ENCODE measurements at regions not wholly inside any gene's neighbourhood (a gene's known extent, or its start where the extent isn't known, plus 50 kb on each side); places are given as distances from the start of the nearest gene placed in this dataset.

GRCh38 chr3:182730675-182731042 lies 62.6 kb upstream of the ATP11B start:
- DNase-seq (ENCODE audit: low spot score) (no peak), ATAC-seq (ENCODE audit: insufficient number of reproducible peaks, low FRiP score, low read depth) (no peak)
- H3K27ac ChIP-seq = no peak overlapping the region
- H3K4me3 ChIP-seq = no peak overlapping the region
- peaks cover 0 to 4% of the 10 kb centered on the region in 2 donors for H3K4me1 ChIP-seq (ENCODE audit: control insufficient read depth in 1 of 2, low read depth in 2 of 2)
- H3K9me3 ChIP-seq = no peaks in the 10 kb centered on the region
- TF ChIP-seq CTCF (IDR thresholded peaks at IDR 0.05) = no peak
- no peaks in the 10 kb centered on the region for H3K36me3 ChIP-seq
- H3K27me3 ChIP-seq (replicated peaks; ENCODE audit: insufficient read depth) = no peaks in the 10 kb centered on the region

GRCh38 chr3:182731764-182732163 lies 61.5 kb upstream of the ATP11B start:
- Histone ChIP-seq H3K9me3 (no peaks in the 10 kb centered on the region), H3K27me3 (replicated peaks; ENCODE audit: insufficient read depth) (no peaks in the 10 kb centered on the region), H3K4me3 (no peak overlapping the region), H3K36me3 (no peaks in the 10 kb centered on the region), H3K27ac (no peak overlapping the region), H3K4me1 (ENCODE audit: control insufficient read depth in 1 of 2, low read depth in 2 of 2) (peaks cover 0 to 5% of the 10 kb centered on the region in 2 donors)
- DNase-seq (ENCODE audit: low spot score) (no peak), ATAC-seq (ENCODE audit: insufficient number of reproducible peaks, low FRiP score, low read depth) (no peak)
- no peak for TF ChIP-seq CTCF (IDR thresholded peaks at IDR 0.05)

- Histone ChIP-seq H3K36me3 (no peaks in the 10 kb centered on the region), H3K4me3 (no peak overlapping the region), H3K9me3 (no peaks in the 10 kb centered on the region), H3K27me3 (replicated peaks; ENCODE audit: insufficient read depth) (no peaks in the 10 kb centered on the region), H3K4me1 (ENCODE audit: control insufficient read depth in 1 of 2, low read depth in 2 of 2) (peaks cover 0 to 5% of the 10 kb centered on the region in 2 donors), H3K27ac (no peak overlapping the region)
- TF ChIP-seq CTCF (IDR thresholded peaks at IDR 0.05) = no peak
- DNase-seq (ENCODE audit: low spot score) = no peak
- no peak for ATAC-seq (ENCODE audit: insufficient number of reproducible peaks, low FRiP score, low read depth)
These were observed 60.9 kb upstream of the ATP11B start for GRCh38 chr3:182732232-182733015.

- no peak for DNase-seq (ENCODE audit: low spot score)
- no peaks in the 10 kb centered on the region for H3K9me3 ChIP-seq
- no peak overlapping the region for H3K4me3 ChIP-seq
- no peaks in the 10 kb centered on the region for H3K27me3 ChIP-seq (replicated peaks; ENCODE audit: insufficient read depth)
- no peak for TF ChIP-seq CTCF (IDR thresholded peaks at IDR 0.05)
- no peak overlapping the region for H3K27ac ChIP-seq
- no peak for ATAC-seq (ENCODE audit: insufficient number of reproducible peaks, low FRiP score, low read depth)
- H3K36me3 ChIP-seq = no peaks in the 10 kb centered on the region
- H3K4me1 ChIP-seq (ENCODE audit: control insufficient read depth in 1 of 2, low read depth in 2 of 2) = peaks cover 0 to 5% of the 10 kb centered on the region in 2 donors
These were observed 57.6 kb upstream of the ATP11B start for GRCh38 chr3:182735672-182736071.

GRCh38 chr3:182737825-182738224 lies 55.5 kb upstream of the ATP11B start:
- Histone ChIP-seq H3K4me3 (no peak overlapping the region), H3K36me3 (no peaks in the 10 kb centered on the region), H3K27ac (no peak overlapping the region), H3K9me3 (no peaks in the 10 kb centered on the region), H3K4me1 (ENCODE audit: control insufficient read depth in 1 of 2, low read depth in 2 of 2) (peaks cover 0 to 5% of the 10 kb centered on the region in 2 donors), H3K27me3 (replicated peaks; ENCODE audit: insufficient read depth) (no peaks in the 10 kb centered on the region)
- no peak for TF ChIP-seq CTCF (IDR thresholded peaks at IDR 0.05)
- no peak for DNase-seq (ENCODE audit: low spot score)
- ATAC-seq (ENCODE audit: insufficient number of reproducible peaks, low FRiP score, low read depth) = no peak
